ENCODE measurements at regions not wholly inside any gene's neighbourhood (a gene's known extent, or its start where the extent isn't known, plus 50 kb on each side); places are given as distances from the start of the nearest gene placed in this dataset.
"Not testable (repeated sequence)": the region's sequence is repeated elsewhere in the genome, so short reads cannot be mapped to it uniquely, and the experiment has no call there.

GRCh38 chr1:181985936-181986906 is 75.3 kb downstream of the ZNF648 start:
- Histone ChIP-seq H3K27ac (ENCODE audit: insufficient read depth, low read length, poor library complexity, severe bottlenecking) (no peak overlapping the region), H3K36me3 (ENCODE audit: control insufficient read depth, insufficient read depth, low read length) (no peaks in the 10 kb centered on the region), H3K4me3 (ENCODE audit: insufficient read depth, low read depth, low read length, poor library complexity, severe bottlenecking) (no peak overlapping the region), H3K4me1 (ENCODE audit: control insufficient read depth, insufficient read depth, low read length, poor library complexity, severe bottlenecking) (no peaks in the 10 kb centered on the region), H3K27me3 (replicated peaks; ENCODE audit: control insufficient read depth, insufficient read depth, low read length, poor library complexity, severe bottlenecking) (peaks cover 4% of the 10 kb centered on the region), H3K9me3 (ENCODE audit: control insufficient read depth, low read length) (no peaks in the 10 kb centered on the region)
- DNase-seq: no peak

- H3K27ac ChIP-seq (ENCODE audit: insufficient read depth, low read length, poor library complexity, severe bottlenecking): no peak overlapping the region
- H3K27me3 ChIP-seq (replicated peaks; ENCODE audit: control insufficient read depth, insufficient read depth, low read length, poor library complexity, severe bottlenecking): peaks cover 4% of the 10 kb centered on the region
- H3K9me3 ChIP-seq (ENCODE audit: control insufficient read depth, low read length): no peaks in the 10 kb centered on the region
- H3K4me1 ChIP-seq (ENCODE audit: control insufficient read depth, insufficient read depth, low read length, poor library complexity, severe bottlenecking): no peaks in the 10 kb centered on the region
- no peaks in the 10 kb centered on the region for H3K36me3 ChIP-seq (ENCODE audit: control insufficient read depth, insufficient read depth, low read length)
- H3K4me3 ChIP-seq (ENCODE audit: insufficient read depth, low read depth, low read length, poor library complexity, severe bottlenecking): no peak overlapping the region
- DNase-seq: no peak
Measured at GRCh38 chr1:181985281-181985680, 76.2 kb downstream of the ZNF648 start.

GRCh38 chr1:181984006-181984405 is 77.5 kb downstream of the ZNF648 start:
- no peak overlapping the region for H3K4me3 ChIP-seq (ENCODE audit: insufficient read depth, low read depth, low read length, poor library complexity, severe bottlenecking)
- H3K36me3 ChIP-seq (ENCODE audit: control insufficient read depth, insufficient read depth, low read length): no peaks in the 10 kb centered on the region
- H3K27me3 ChIP-seq (replicated peaks; ENCODE audit: control insufficient read depth, insufficient read depth, low read length, poor library complexity, severe bottlenecking): peaks cover 4% of the 10 kb centered on the region
- no peaks in the 10 kb centered on the region for H3K9me3 ChIP-seq (ENCODE audit: control insufficient read depth, low read length)
- H3K27ac ChIP-seq (ENCODE audit: insufficient read depth, low read length, poor library complexity, severe bottlenecking): no peak overlapping the region
- DNase-seq: no peak
- no peaks in the 10 kb centered on the region for H3K4me1 ChIP-seq (ENCODE audit: control insufficient read depth, insufficient read depth, low read length, poor library complexity, severe bottlenecking)

- Histone ChIP-seq H3K4me3 (ENCODE audit: insufficient read depth, low read depth, low read length, poor library complexity, severe bottlenecking) (no peak overlapping the region), H3K27me3 (replicated peaks; ENCODE audit: control insufficient read depth, insufficient read depth, low read length, poor library complexity, severe bottlenecking) (peaks cover 4% of the 10 kb centered on the region), H3K36me3 (ENCODE audit: control insufficient read depth, insufficient read depth, low read length) (no peaks in the 10 kb centered on the region), H3K27ac (ENCODE audit: insufficient read depth, low read length, poor library complexity, severe bottlenecking) (no peak overlapping the region), H3K9me3 (ENCODE audit: control insufficient read depth, low read length) (no peaks in the 10 kb centered on the region), H3K4me1 (ENCODE audit: control insufficient read depth, insufficient read depth, low read length, poor library complexity, severe bottlenecking) (no peaks in the 10 kb centered on the region)
- no peak for DNase-seq
Measured at GRCh38 chr1:181981821-181982220, 79.7 kb downstream of the ZNF648 start.

- no peaks in the 10 kb centered on the region for H3K9me3 ChIP-seq (ENCODE audit: control insufficient read depth, low read length)
- H3K4me1 ChIP-seq (ENCODE audit: control insufficient read depth, insufficient read depth, low read length, poor library complexity, severe bottlenecking): no peaks in the 10 kb centered on the region
- no peak overlapping the region for H3K4me3 ChIP-seq (ENCODE audit: insufficient read depth, low read depth, low read length, poor library complexity, severe bottlenecking)
- DNase-seq: no peak
- no peaks in the 10 kb centered on the region for H3K36me3 ChIP-seq (ENCODE audit: control insufficient read depth, insufficient read depth, low read length)
- H3K27ac ChIP-seq (ENCODE audit: insufficient read depth, low read length, poor library complexity, severe bottlenecking): no peak overlapping the region
- no peaks in the 10 kb centered on the region for H3K27me3 ChIP-seq (replicated peaks; ENCODE audit: control insufficient read depth, insufficient read depth, low read length, poor library complexity, severe bottlenecking)
Measured at GRCh38 chr1:181972256-181972655, 89.3 kb downstream of the ZNF648 start.

- Histone ChIP-seq H3K27ac (ENCODE audit: insufficient read depth, low read length, poor library complexity, severe bottlenecking) (no peak overlapping the region), H3K9me3 (ENCODE audit: control insufficient read depth, low read length) (no peaks in the 10 kb centered on the region), H3K4me1 (ENCODE audit: control insufficient read depth, insufficient read depth, low read length, poor library complexity, severe bottlenecking) (no peaks in the 10 kb centered on the region), H3K4me3 (ENCODE audit: insufficient read depth, low read depth, low read length, poor library complexity, severe bottlenecking) (no peak overlapping the region), H3K27me3 (replicated peaks; ENCODE audit: control insufficient read depth, insufficient read depth, low read length, poor library complexity, severe bottlenecking) (no peaks in the 10 kb centered on the region), H3K36me3 (ENCODE audit: control insufficient read depth, insufficient read depth, low read length) (no peaks in the 10 kb centered on the region)
- DNase-seq: no peak
Measured at GRCh38 chr1:181971424-181971823, 90.1 kb downstream of the ZNF648 start.

- no peaks in the 10 kb centered on the region for H3K4me1 ChIP-seq (ENCODE audit: control insufficient read depth, insufficient read depth, low read length, poor library complexity, severe bottlenecking)
- DNase-seq: no peak
- H3K27ac ChIP-seq (ENCODE audit: insufficient read depth, low read length, poor library complexity, severe bottlenecking): no peak overlapping the region
Measured at GRCh38 chr1:181969902-181970301, 91.6 kb downstream of the ZNF648 start.

GRCh38 chr1:181954696-181955095 is 106.8 kb downstream of the ZNF648 start:
- DNase-seq; H3K9me3 ChIP-seq (ENCODE audit: control insufficient read depth, low read length); H3K36me3 ChIP-seq (ENCODE audit: control insufficient read depth, insufficient read depth, low read length); H3K27ac ChIP-seq (ENCODE audit: insufficient read depth, low read length, poor library complexity, severe bottlenecking); H3K4me3 ChIP-seq (ENCODE audit: insufficient read depth, low read depth, low read length, poor library complexity, severe bottlenecking); H3K27me3 ChIP-seq (replicated peaks; ENCODE audit: control insufficient read depth, insufficient read depth, low read length, poor library complexity, severe bottlenecking); H3K4me1 ChIP-seq (ENCODE audit: control insufficient read depth, insufficient read depth, low read length, poor library complexity, severe bottlenecking): not testable (repeated sequence)

More at GRCh38 chr1:181969902-181970301, 91.6 kb downstream of the ZNF648 start:
- Histone ChIP-seq H3K36me3 (ENCODE audit: control insufficient read depth, insufficient read depth, low read length) (no peaks in the 10 kb centered on the region), H3K9me3 (ENCODE audit: control insufficient read depth, low read length) (no peaks in the 10 kb centered on the region), H3K27me3 (replicated peaks; ENCODE audit: control insufficient read depth, insufficient read depth, low read length, poor library complexity, severe bottlenecking) (no peaks in the 10 kb centered on the region), H3K4me3 (ENCODE audit: insufficient read depth, low read depth, low read length, poor library complexity, severe bottlenecking) (no peak overlapping the region)

GRCh38 chr1:181954178-181954577 is 107.3 kb downstream of the ZNF648 start:
- H3K27ac ChIP-seq (ENCODE audit: insufficient read depth, low read length, poor library complexity, severe bottlenecking); H3K4me1 ChIP-seq (ENCODE audit: control insufficient read depth, insufficient read depth, low read length, poor library complexity, severe bottlenecking); DNase-seq: not testable (repeated sequence)

GRCh38 chr1:181953596-181953995 is 107.9 kb downstream of the ZNF648 start:
- Histone ChIP-seq H3K4me1 (ENCODE audit: control insufficient read depth, insufficient read depth, low read length, poor library complexity, severe bottlenecking) (no peaks in the 10 kb centered on the region), H3K27ac (ENCODE audit: insufficient read depth, low read length, poor library complexity, severe bottlenecking) (no peak overlapping the region), H3K27me3 (replicated peaks; ENCODE audit: control insufficient read depth, insufficient read depth, low read length, poor library complexity, severe bottlenecking) (no peaks in the 10 kb centered on the region), H3K4me3 (ENCODE audit: insufficient read depth, low read depth, low read length, poor library complexity, severe bottlenecking) (no peak overlapping the region), H3K36me3 (ENCODE audit: control insufficient read depth, insufficient read depth, low read length) (no peaks in the 10 kb centered on the region), H3K9me3 (ENCODE audit: control insufficient read depth, low read length) (no peaks in the 10 kb centered on the region)
- DNase-seq: no peak

More at GRCh38 chr1:181954178-181954577, 107.3 kb downstream of the ZNF648 start:
- H3K27me3 ChIP-seq (replicated peaks; ENCODE audit: control insufficient read depth, insufficient read depth, low read length, poor library complexity, severe bottlenecking); H3K4me3 ChIP-seq (ENCODE audit: insufficient read depth, low read depth, low read length, poor library complexity, severe bottlenecking); H3K36me3 ChIP-seq (ENCODE audit: control insufficient read depth, insufficient read depth, low read length); H3K9me3 ChIP-seq (ENCODE audit: control insufficient read depth, low read length): not testable (repeated sequence)
